ENCODE measurements at regions not wholly inside any gene's neighbourhood (a gene's known extent, or its start where the extent isn't known, plus 50 kb on each side); places are given as distances from the start of the nearest gene placed in this dataset.

DNA sequence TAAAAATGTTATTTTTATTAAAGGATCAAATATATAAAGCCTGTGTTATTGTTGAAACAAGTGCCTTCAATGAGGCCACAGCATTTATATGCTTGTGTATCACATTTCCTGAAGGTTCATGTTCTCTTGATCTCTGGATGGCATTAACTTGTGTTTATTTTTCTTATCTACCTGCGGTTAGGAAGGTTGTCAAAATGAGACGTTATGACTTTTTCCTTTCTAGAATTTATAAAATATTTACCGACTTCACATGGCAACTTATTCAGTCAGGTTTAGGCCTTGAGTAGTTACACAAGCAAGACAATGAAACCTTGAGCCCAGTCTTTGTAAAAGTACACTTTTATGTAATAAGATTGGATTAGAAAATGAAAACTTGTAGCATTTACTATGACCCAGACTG, 196.4 kb upstream of the ACVR2A start:
- no peak for DNase-seq (ENCODE audit: low spot score)

DNA sequence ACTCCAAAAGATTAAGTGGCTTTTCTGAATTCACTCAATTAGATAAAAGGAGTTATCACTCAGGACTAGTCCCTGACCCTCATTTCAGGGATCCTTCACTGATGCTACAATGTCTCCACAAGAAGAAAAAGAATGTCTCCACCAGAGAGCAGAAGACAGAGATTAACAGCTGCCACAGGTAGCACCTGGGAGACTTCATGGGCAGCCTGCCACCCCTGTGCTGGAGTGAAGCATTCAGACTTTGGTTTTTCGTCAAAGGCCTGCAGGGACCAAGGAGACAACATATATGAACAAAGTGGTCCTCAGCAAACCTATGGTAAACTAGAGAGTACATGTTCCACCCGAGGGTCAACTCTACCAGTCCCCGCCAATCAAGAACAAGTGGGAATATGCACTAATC, 197.0 kb upstream of the ACVR2A start:
- no peak for DNase-seq (ENCODE audit: low spot score)

DNA sequence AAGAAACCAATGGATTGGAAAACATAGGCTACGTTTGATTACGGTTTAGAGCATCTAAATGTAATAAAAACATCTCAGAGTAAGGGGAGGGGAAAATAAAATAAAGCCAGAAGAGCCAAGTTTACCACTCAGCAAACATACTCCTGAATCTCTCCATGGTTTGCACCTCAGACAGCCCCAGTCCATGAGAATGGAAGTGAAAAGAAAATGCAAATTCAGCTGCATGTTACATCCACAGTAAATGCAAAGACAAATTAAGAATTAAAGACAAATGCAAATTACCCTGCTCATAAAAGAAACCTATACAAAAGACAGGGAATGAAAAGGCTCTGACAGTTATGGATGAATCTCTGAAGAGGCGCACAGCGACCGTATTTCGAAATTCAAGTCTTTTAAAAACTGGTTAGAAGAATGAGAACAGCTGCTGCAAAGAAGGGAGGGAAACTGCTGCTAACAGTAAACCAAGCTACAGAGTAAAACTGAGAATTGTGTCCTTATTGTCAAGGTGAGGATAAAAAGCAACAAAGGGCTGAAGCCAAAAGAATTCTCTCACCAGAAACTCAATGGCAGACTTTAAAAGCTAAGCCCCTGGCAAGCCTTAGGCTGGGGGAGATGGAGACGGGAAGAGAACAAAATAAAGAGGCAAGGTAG, 197.9 kb upstream of the ACVR2A start:
- no peak for DNase-seq (ENCODE audit: low spot score)

DNA sequence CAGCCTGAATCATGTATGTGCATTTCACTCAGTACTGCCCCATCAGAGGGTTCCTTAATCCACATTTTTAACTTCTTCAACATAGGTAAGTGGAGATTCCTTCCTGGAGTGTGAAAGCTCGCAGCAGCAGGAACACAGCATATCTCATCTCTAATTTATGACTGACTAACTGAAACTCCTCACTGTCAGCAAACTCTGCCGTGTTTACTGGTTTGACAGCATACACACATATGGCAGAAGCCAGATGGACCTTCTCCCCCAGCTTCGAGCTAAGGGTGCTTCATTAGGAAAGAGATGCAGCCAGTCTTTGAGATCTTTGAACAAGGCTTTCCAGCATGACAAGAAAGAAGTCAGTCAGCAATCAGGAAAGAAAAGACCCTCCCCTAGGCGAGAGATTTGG, 200.3 kb upstream of the ACVR2A start:
- no peak for DNase-seq (ENCODE audit: low spot score)

DNA sequence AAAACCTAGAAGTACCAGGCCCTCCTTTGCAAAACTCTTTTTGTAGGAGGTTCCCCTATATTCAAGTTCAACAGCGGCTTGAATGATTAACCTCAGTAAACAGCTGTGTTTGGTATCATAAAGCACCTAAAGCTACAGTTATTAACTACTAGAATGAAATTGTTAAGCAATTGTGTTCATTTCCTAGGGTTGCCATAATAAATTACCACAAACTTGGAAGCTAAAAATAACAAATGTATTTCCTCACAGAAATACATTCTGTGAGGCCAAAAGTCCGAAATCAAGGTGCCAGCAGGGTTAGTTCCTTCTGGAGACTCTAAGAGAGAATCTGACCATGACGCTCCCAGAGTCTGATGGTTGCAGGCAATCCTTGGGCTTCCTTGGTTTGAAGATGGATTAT, 202.1 kb upstream of the ACVR2A start:
- no peak for DNase-seq (ENCODE audit: low spot score)

DNA sequence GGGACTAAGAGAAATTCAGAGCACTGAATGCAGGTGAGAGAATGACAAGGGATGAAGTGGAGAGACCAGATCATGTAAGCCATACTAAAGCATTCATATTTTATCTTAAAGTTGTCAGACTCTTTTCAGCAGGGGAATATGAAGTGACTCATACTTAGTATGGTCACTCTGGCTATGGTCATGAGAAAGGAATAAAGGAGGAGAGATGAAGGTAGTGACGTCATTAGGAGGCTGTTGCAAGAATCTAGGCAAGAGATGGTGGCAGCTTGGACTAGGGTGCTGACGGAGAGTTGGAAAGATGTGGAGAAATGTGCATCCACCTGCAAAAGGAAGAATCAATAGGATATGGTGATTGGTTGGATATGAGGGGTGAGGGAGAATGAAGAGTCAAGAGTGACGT, 203.2 kb upstream of the ACVR2A start:
- no peak for DNase-seq (ENCODE audit: low spot score)

DNA sequence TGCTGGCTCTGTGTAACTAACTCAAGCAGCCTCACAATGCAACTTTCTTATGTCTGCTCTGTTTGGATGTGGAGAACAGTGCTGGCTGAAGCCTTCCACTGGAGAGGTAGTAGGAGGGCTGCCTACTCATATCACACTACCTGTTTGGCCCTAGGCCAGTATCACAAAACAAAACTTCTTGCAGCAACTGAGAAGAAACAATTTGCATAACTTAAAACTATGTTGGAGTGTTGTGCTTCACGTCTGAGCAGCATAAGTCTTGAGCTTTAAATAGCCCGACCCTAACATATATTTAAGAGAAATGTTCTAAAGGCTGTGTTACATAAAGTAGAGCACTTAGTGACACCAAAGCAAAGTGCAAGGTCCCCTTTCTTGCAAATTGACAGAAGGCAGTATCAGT, 204.9 kb upstream of the ACVR2A start:
- no peak for DNase-seq (ENCODE audit: low spot score)

DNA sequence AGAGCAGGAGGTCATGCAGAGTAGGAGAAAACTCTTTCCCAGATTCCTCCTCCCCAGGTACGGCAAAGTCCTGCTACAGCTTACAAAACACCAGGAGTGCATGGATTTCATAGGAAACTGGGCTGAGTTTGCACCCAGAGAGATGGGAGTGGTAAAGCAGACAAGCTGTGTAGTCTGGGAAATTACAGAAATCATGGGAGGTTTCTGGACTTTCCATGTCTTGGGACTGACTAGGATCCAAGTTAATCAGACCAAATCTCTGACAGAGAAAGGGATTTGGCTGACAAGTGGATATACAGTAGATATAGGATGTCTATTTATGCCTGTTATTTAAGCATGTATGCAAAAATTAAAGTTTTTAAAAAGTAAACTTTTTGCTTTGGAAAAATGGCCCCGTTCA, 205.4 kb upstream of the ACVR2A start:
- DNase-seq (ENCODE audit: low spot score) = no peak

DNA sequence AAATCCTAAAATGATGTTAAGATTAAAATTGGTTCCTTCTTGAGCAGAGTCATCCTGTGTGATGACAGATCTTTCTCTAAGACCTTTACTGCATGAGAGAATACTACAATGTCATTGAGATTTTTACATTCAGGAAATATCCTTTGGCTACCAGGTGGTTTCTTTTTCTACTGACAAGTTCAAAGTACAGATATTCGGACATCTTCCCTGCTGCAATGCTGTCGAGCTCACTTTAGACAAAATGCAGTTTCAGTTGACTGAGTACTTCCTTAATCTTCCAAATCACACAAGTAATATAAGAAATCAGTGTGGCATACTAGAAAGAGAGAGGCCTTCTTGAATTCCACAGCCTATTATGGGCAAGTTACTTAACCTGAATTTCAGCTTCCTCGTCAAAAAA, 207.9 kb upstream of the ACVR2A start:
- no peak for DNase-seq (ENCODE audit: low spot score)

DNA sequence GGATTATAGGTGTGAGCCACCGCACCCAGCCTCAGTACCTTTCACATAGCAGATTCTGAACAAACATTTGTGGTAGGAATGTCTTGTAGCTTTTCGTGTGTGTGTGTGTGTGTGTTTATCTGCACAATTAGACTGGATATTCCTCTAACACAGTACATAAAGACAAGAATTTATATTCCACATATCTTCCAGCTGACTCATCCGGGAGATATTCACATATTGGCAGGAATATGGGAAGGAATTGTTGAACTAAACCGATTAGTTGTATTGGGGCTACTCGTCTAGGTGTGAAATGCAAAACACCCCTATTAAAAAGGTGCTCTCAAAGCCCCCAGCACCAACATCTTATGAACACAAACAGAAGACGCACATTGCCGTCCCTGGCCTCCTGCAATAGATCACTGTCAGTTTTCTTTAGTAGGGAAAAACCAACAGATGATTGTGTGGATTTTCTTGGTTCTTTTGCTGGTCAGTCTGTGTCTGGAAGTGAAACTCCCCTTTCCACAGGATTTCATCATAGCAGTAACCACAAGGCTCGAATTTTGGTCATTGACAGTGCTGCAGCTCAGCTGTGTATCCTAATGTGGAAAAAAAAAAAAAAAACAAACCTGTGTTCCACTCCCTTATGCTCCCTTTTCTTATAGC, 208.5 kb upstream of the ACVR2A start:
- DNase-seq (ENCODE audit: low spot score) = no peak

DNA sequence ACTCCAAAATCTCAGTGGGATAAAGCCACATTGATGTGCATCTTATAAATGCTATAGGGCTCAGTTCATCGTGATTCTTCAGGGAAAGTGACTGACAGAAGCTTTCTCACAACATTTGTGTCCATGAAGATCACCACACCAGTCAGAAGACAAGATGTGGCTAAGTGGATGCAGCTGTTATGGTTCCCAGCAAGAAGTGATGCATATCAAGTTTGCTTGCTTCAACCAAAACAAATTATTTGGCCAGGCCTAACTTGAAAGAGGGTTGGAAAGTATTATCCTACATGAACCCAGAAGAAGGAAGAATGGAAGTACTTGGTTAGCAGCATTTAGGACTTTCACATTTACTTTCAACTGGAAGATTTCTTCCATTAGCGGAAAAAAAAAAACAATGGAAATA, 210.0 kb upstream of the ACVR2A start:
- DNase-seq (ENCODE audit: low spot score) = no peak

DNA sequence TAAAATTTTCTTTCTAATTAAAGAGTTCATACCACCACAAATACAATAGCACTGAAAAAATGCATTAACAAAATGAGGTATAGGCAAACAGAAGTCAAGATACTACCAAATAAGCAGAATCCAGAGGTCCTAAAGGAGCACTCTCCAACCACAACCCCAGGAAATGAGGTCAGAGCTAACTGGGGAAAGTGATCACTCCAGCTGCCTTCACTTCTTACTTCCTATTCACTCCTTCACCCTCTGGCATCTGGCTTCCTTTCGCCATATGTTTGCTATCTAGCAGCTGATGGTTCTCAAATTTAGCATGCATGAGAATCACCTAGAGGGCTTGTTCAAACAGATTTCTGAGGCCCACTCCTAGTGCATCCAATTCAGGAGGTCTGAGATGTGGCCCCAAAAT, 212.6 kb upstream of the ACVR2A start:
- DNase-seq (ENCODE audit: low spot score) = no peak

DNA sequence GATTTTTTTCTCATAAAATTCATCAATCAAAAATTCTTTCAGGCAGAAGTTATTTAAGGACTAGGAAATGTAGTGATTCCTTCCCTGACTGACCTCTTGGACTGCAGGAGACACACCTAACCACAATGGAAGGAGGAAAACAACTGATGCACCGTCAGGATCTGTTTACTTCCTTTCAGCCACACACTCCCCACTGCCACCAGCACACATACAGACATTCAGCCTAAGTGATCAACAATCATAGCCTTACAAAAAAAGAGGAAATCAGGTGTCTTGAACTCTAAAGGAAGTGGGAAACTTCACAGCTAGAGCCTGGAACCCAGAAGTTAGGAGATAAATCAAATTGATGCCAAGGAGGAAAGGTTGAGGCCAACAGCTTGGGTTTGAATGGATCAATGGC, 213.5 kb upstream of the ACVR2A start:
- DNase-seq (ENCODE audit: low spot score) = no peak

DNA sequence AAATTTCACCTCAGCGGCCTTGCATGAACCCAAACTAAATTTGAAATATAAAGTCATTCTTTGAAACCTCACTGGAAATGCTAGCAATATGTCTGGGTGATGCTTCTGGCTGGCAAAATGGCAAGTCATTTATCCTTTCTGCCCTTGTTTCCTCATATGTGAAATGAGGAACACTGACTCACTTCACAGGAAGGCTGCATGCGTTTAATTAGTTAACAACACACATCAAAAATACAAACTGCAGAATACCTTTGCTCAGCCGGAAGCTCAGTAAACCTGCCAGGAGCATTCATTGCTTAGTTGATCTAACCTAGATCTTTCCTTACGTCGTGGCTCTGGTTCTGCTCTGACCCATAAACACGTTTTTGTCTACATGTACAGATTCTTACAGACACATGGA, 214.2 kb upstream of the ACVR2A start:
- no peak for DNase-seq (ENCODE audit: low spot score)

DNA sequence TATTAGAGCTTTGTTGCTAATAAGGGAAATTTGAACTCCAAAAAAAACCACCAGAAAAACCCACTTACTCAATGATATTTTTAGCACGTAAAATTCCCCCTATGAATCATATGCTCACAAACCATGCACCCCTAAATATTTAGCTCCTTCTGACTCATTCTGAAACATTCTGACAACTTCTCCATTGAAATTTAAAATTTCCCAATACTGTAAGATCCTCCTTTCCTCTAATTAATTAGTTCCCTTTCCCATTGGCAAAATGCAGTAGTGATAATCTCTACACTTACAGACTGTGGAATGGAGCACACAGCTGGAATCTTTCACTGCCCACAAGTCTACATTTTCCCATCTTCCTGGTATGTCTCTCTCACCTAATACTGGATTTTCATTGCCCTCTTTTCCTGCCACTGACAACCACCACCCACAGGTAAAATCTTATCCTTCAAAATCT, 215.8 kb upstream of the ACVR2A start:
- no peak for DNase-seq (ENCODE audit: low spot score)

DNA sequence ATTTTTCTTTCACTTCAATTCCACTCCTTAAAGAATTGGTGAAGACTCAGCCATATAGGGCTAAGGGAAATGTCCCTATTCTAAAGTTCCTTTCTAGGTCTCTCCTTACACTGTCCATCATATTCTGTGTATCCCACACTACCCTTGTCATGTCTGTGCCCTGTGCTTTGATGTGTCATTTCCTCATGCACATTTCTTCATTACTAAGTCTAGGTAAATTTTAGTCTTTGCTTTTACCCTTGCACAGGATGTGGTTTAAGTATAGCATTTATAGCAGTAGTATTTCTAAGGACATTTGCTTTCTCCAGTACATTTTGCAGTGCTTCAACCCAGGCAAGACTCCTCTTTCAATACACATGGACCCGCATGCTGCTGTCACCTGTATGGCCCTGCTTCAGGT, 221.5 kb upstream of the ACVR2A start:
- DNase-seq (ENCODE audit: low spot score) = no peak

DNA sequence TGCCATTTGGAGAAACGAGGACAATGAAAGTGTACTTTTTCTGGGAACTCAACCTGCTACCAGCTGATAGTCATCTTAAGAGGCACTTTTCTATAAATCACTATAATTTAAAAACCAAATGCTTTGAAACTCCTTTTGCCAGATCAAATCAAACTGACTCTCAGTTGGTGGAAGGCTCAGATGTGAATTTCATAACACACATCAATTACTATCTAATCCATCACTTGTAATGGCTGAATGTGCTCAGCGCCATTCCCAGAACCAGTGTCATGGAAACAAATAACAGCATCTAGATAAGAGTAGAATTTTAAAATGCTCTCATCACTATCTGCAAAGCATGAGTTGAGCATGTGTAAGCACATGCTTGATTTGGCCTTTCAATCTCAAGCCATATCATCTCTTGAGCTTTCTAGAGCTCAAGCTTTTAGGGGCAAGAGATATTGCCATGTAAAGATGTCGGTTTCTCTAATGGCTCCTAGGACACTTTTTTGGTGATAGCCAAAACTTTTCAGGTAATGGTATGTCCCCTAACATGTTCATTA, 223.1 kb upstream of the ACVR2A start:
- no peak for DNase-seq (ENCODE audit: low spot score)

DNA sequence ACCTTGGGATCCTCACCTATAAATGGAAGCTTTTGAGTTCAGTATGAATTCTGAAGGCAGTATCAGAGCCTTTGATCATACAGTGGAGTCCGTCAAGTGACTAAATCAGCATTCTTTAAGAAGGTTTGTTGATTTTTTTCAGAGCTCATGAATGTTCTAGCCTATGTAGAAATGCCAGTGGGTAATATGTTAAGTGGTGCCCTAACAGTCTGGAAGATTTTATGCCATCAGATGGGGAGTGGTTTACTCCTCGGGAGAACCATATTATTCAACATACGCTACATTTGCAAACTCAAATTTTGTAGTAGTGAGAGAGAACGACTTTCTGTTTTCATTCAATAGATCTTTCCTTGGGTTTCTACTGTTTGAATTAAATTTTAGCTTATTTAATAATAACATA, 225.0 kb upstream of the ACVR2A start:
- no peak for DNase-seq (ENCODE audit: low spot score)

DNA sequence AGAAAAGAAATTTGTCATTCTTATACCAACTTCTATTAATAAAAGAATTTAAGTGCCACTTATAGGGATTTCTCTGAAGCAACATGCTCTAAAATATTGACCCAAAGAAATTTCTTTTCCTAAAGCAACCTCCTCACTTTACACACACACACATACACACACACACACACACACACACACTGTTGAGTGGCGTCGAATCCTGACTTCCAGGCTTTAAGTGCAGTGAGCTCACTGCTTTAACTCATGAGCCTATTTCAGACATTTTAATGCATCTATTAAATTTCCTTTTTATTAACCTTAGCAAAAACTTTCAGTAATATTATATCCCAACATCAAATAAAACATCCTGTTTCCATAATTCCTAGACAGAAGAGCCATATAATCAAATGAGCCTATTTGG, 229.1 kb upstream of the ACVR2A start:
- no peak for DNase-seq (ENCODE audit: low spot score)

DNA sequence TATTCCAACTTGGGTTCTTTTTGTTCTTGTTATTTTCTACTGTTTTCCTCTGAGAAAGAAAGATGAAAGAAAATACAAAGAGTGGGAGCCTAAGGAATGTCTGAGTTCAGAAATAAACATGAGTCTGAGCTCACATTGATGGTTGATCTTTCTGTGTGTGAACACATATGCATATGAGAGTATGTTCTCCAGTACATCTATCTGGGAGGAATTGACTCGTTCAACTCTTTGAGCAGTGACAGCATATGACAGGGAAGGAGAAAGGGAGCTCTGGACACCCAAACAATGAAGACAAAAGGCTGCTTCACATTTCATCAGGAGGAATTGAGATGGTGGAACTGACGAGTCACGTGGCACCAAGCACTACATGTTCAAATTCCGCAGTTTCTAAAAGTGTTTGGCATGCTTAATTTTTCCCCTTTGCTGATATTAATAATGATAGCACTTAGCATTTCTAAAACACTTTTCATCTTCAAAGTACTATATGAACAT, 229.8 kb upstream of the ACVR2A start:
- no peak for DNase-seq (ENCODE audit: low spot score)

DNA sequence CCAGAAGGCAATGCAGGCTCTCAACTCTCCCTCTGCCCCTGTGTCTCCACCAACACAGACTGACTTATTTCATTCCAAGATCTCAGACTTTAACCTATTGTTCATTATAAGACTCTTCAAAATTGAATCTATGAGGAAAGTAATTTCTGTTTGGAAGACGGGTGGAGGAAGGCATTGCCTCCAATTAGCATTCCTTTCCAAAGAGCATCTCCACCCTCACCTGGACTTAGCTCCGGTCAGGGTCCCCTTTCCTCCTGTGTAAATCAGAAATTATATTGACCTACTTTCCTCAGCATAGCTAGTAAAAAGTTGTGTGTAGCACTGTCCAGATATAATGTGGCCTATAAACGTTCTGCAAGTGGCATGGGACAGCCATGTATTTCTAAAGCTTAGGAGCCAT, 230.4 kb upstream of the ACVR2A start:
- no peak for DNase-seq (ENCODE audit: low spot score)

DNA sequence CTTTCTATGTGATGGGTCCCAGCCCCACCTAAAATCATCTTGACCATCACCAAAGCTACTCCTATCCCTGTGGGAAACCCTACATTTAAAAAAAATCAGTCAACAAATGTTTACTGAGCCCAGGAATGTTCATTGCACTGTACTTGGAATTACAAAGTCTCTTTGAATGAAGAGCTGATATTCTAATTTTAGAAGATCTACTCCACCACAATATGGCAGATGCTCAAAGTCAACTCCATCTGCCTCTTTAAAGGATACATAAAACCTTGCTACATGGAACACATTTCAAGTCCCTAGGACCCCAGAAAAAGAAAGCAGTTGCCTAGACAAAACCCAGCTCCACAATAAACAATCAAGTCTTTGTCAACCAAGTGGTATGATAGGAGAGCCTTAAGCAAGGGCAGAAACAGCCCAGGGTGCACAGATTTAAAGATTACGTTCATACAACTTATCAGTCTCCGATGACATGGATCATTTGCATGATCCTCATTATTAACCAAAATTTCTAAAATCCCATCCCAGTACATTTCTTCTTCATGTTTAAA, 234.3 kb upstream of the ACVR2A start:
- no peak for DNase-seq (ENCODE audit: low spot score)

DNA sequence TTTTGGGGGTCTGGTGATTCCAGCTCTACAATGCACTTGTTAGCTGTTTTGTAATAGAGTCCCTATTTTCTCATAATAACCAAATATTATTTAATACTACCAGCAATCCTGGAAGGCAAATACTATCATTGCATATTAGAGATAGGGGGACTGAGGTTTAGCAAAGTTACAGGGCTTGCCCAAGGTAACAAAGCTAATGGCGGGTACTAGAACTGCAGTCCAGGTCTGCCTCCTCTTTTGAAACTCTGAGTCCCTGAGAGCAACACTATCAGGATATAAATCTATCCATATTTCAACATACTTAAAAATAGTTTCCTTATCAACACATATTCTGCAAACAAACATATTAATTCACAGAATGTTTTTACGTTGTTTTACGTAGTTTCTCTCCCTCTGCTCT, 235.5 kb upstream of the ACVR2A start:
- DNase-seq (ENCODE audit: low spot score) = no peak

DNA sequence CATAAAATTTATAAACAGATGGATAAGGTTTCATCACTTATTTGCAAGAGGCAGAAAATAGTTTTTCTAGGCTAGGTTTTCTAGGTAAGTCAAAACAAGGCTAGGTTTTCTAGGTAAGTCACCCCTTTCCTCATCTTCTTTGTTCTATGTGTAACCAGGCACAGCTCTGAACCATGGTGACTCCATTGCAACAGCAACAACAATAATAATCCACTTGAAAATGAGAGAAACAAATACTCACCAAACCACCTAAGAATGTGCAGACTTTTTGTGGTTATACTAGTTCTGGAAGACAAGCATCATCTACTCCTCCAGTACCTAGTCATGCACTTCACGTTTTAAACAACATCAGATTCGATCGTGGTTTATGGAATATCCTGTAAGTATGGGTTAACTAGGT, 237.4 kb upstream of the ACVR2A start:
- DNase-seq (ENCODE audit: low spot score) = no peak
